Activated CD8-positive, alpha-beta T cell treated with anti-CD3 and anti-CD28 coated beads for 36 hours (primary cell): ENCODE measurements at regions not wholly inside any gene's neighbourhood (a gene's known extent, or its start where the extent isn't known, plus 50 kb on each side); places are given as distances from the start of the nearest gene placed in this dataset.

Source experiments
- ATAC-seq: fragments of 200-7000 bp; cut with Tn5 transposase; one replicate; pipeline ENCODE4 v1.10.0; 2021; ENCODE audit warnings: mild to moderate bottlenecking, moderate library complexity
- CTCF ChIA-PET: fragments of 350-600 bp; sonication (Branson Sonifier 250); formaldehyde crosslinking; loops from one replicate; lab custom pipeline; 2021; ENCODE audit warnings: antibody characterized with exemption; lab: Charles Lee
- POLR2A ChIA-PET: fragments of 350-600 bp; sonication (Branson Sonifier 250); formaldehyde crosslinking; loops from one replicate; lab custom pipeline; 2021; ENCODE audit warnings: antibody characterized with exemption; lab: Charles Lee
- DNase-seq: peaks from one replicate; pipeline ENCODE4 v3.0.0-alpha.2; 2020
- H3K27ac Mint-ChIP-seq: one replicate; pipeline ENCODE4 v1.8.0; 2021; ENCODE audit warnings: mild to moderate bottlenecking, mixed read lengths
- H3K27me3 Mint-ChIP-seq: one replicate; pipeline ENCODE4 v1.8.0; 2021; ENCODE audit warnings: mixed read lengths
- H3K36me3 Mint-ChIP-seq: one replicate; pipeline ENCODE4 v1.8.0; 2021; ENCODE audit warnings: low read depth, mixed read lengths
- H3K4me1 Mint-ChIP-seq: one replicate; pipeline ENCODE4 v1.8.0; 2021; ENCODE audit warnings: low read depth, mixed read lengths
- H3K4me3 Mint-ChIP-seq: one replicate; pipeline ENCODE4 v1.8.0; 2021; ENCODE audit warnings: mild to moderate bottlenecking, moderate library complexity, mixed read lengths
- H3K9me3 Mint-ChIP-seq: one replicate; pipeline ENCODE4 v1.8.0; 2021; ENCODE audit warnings: mixed read lengths
- intact Hi-C: fragments of 100-400 bp; cut with micrococcal nuclease; formaldehyde crosslinking; loops from one replicate; pipeline ENCODE4 v1.10.0; 2022
- TF ChIP-seq, protein P1 (sequence below): fragments of 200-600 bp; IDR thresholded peaks from one replicate; pipeline ENCODE4 v1.8.0; 2022; ENCODE audit warnings: antibody characterized with exemption, mild to moderate bottlenecking

DNA sequence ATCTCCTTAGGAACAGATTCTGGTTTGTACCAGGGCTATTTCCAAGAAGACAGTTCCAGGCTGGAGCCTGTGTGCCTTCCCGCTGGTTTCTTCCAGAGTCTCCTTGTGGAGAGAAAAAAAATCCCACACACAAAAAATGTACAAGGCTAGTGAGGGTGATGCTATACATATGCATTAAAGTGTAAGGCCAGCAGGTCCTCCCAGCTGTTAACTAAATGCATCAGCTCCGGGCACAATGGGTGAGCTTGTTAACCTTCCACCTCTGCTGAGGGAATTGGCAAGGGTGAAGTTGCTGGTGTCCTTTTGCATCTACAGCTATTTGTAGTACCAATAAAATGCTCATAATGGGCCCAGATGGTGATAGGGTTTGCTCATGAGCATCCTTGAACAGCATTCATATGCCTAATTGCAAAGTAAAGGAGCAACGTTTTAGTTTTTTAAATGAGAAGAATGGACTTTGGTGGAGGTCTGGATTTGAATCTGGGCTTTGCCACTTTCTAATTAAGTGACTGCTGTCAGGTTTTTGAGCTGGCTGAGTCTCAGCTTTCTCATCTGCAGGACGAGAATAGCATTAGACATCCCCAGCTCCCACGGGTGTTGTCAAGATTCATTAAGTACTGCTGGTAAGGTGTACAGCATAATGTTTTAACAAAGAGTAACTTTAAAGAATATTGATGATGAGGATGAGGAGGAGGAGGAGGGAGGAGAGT lies 361.8 kb downstream of the QKI start:
- Mint-ChIP-seq H3K27me3 (peaks cover 8% of the 10 kb centered on the region), H3K4me3 (no peak overlapping the region), H3K4me1 (no peaks in the 10 kb centered on the region), H3K27ac (no peak overlapping the region), H3K36me3 (no peaks in the 10 kb centered on the region), H3K9me3 (no peaks in the 10 kb centered on the region)
- CTCF ChIA-PET, result no interaction called here
- POLR2A ChIA-PET, result no interaction called here
- TF ChIP-seq, protein P1, sequence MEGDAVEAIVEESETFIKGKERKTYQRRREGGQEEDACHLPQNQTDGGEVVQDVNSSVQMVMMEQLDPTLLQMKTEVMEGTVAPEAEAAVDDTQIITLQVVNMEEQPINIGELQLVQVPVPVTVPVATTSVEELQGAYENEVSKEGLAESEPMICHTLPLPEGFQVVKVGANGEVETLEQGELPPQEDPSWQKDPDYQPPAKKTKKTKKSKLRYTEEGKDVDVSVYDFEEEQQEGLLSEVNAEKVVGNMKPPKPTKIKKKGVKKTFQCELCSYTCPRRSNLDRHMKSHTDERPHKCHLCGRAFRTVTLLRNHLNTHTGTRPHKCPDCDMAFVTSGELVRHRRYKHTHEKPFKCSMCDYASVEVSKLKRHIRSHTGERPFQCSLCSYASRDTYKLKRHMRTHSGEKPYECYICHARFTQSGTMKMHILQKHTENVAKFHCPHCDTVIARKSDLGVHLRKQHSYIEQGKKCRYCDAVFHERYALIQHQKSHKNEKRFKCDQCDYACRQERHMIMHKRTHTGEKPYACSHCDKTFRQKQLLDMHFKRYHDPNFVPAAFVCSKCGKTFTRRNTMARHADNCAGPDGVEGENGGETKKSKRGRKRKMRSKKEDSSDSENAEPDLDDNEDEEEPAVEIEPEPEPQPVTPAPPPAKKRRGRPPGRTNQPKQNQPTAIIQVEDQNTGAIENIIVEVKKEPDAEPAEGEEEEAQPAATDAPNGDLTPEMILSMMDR, result no peak
- DNase-seq (no peak), ATAC-seq (no peak)
- intact Hi-C loops, result no loop called here

DNA sequence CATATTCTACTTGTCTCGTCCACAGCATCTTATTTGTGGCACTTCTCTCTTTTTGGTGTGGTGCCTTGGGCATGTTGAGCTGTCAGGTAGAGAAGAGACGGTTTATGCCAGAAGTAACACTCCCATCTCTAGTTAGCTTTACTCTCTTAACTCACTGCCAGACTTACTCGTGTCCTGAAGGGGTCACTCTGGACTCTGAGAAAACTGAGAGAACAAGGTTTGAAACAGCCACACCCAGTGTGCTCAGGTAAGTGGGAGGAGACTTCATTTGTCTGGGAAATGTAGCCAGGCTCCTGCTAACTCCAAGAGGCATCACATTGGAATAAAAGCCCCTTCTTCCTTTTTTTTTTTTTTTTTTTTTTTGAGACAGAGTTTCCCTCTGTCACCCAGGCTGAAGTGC lies 360.8 kb downstream of the QKI start:
- DNase-seq, result no peak
- TF ChIP-seq, protein P1, result no peak
- ChIA-PET CTCF (no interaction called here), POLR2A (no interaction called here)
- no peak for ATAC-seq
- no peak overlapping the region for H3K27ac Mint-ChIP-seq
- no peaks in the 10 kb centered on the region for H3K36me3 Mint-ChIP-seq
- no peaks in the 10 kb centered on the region for H3K9me3 Mint-ChIP-seq
- intact Hi-C loops, result no loop called here
- peaks cover 8% of the 10 kb centered on the region for H3K27me3 Mint-ChIP-seq
- no peak overlapping the region for H3K4me3 Mint-ChIP-seq
- H3K4me1 Mint-ChIP-seq, result no peaks in the 10 kb centered on the region

DNA sequence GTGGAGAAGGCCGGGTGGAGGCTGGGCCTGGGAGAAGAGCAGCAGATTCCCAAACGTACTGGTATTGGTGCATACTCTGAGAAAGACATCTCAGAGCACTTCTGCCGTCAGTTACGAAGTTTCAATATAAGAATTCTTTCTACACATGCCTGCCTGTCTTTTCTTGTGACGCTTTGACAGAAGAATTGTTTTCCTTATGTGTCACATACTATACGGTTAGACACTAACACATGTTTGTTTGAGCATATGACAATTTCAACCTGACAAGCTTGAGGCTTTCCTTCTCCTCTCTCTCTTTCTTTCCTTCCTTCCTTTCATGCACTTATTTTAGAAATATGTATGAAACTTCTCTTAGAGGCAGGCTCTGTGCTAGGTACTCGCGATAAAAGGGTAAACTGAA lies 360.0 kb downstream of the QKI start:
- Mint-ChIP-seq H3K36me3 (no peaks in the 10 kb centered on the region), H3K4me1 (no peaks in the 10 kb centered on the region), H3K27ac (no peak overlapping the region), H3K27me3 (peaks cover 5% of the 10 kb centered on the region), H3K9me3 (no peaks in the 10 kb centered on the region), H3K4me3 (no peak overlapping the region)
- intact Hi-C loops, result no loop called here
- ChIA-PET POLR2A (no interaction called here), CTCF (no interaction called here)
- TF ChIP-seq, protein P1, result no peak
- ATAC-seq (no peak), DNase-seq (no peak)

DNA sequence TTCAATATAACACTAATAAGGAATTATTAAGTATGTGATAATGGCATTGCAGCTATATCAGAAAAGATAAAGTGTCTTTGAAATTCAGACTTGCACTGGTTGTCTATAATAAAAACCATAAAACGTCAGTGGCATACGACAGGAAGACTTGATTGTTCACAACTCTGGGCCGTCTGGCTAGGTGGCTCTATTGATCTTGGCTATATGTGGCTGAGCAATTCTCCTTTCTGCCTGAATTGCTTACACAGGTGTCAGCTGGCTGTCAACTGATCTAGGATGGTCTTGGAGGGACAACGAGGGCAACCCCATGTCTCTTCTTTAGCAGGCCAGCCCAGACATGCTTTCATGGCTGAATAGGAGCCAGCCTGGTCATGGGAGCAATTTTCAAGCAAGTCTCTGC lies 359.1 kb downstream of the QKI start:
- ChIA-PET CTCF (no interaction called here), POLR2A (no interaction called here)
- H3K4me1 Mint-ChIP-seq, result no peaks in the 10 kb centered on the region
- DNase-seq, result no peak
- no peaks in the 10 kb centered on the region for H3K9me3 Mint-ChIP-seq
- no peak overlapping the region for H3K27ac Mint-ChIP-seq
- H3K4me3 Mint-ChIP-seq, result no peak overlapping the region
- H3K27me3 Mint-ChIP-seq, result peaks cover 6% of the 10 kb centered on the region
- H3K36me3 Mint-ChIP-seq, result no peaks in the 10 kb centered on the region
- TF ChIP-seq, protein P1, result no peak
- intact Hi-C loops, result no loop called here
- no peak for ATAC-seq

DNA sequence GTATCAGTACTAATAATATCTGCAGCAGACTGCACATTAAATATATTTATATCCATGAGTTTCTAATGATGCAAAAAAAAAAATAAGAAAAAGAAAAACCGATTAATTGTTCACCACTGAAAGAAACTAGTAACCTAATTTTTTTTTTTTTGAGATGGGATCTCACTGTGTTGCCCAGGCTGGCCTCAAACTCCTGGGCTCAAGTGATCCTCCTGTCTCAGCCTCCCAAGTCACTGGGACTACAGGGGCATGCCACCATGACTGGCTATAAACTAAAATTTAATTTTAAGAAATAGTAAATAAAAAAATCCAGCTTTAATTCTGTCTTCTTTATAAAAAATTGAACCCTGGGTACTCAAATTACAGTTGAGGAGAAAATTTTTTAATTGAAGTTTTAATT lies 358.2 kb downstream of the QKI start:
- TF ChIP-seq, protein P1, result no peak
- Mint-ChIP-seq H3K27me3 (peaks cover 7% of the 10 kb centered on the region), H3K27ac (no peak overlapping the region), H3K4me3 (no peak overlapping the region), H3K9me3 (no peaks in the 10 kb centered on the region), H3K4me1 (no peaks in the 10 kb centered on the region), H3K36me3 (no peaks in the 10 kb centered on the region)
- no peak for DNase-seq
- intact Hi-C loops, result no loop called here
- no peak for ATAC-seq
- POLR2A ChIA-PET, result no interaction called here
- CTCF ChIA-PET, result no interaction called here
